ENCODE measurements at regions not wholly inside any gene's neighbourhood (a gene's known extent, or its start where the extent isn't known, plus 50 kb on each side); places are given as distances from the start of the nearest gene placed in this dataset.

DNA sequence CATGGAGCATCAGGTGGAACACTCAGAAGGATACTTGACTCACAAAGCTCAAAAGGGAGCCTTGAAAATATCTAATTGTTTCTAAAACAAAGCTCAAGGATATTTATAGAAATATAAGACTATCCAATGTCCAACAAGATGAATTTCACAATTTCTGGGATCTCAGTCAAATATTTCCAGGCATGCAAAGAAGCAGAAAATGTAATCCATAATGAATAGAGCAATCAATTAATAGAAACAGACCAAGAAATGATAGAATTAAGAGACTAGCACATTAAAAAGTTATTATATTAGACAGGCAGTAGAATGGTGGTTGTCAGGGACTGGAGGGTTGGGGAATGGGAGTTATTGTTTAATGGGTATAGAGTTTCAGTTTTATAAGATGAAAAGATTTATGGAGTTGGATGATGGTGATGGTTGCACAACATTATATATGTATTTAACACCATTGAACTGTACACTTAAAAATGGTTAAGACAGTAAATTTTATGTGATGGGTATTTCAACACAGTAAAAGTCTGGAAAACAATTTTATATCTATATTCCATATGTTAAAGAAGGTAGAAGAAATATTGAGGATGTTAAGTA lies 189.9 kb upstream of the PIEZO2 start:
- TF ChIP-seq, protein P1, sequence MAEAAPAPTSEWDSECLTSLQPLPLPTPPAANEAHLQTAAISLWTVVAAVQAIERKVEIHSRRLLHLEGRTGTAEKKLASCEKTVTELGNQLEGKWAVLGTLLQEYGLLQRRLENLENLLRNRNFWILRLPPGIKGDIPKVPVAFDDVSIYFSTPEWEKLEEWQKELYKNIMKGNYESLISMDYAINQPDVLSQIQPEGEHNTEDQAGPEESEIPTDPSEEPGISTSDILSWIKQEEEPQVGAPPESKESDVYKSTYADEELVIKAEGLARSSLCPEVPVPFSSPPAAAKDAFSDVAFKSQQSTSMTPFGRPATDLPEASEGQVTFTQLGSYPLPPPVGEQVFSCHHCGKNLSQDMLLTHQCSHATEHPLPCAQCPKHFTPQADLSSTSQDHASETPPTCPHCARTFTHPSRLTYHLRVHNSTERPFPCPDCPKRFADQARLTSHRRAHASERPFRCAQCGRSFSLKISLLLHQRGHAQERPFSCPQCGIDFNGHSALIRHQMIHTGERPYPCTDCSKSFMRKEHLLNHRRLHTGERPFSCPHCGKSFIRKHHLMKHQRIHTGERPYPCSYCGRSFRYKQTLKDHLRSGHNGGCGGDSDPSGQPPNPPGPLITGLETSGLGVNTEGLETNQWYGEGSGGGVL (tag by site-specific recombination; IDR thresholded peaks at IDR 0.05), result no peak
- TF ChIP-seq ZNF561 (tag by site-specific recombination; IDR thresholded peaks at IDR 0.05; ENCODE audit: borderline replicate concordance) (no peak), ZNF121 (tag by site-specific recombination; IDR thresholded peaks at IDR 0.05) (no peak), ZNF660 (tag by site-specific recombination; IDR thresholded peaks at IDR 0.05) (no peak), ZNF621 (tag by site-specific recombination; IDR thresholded peaks at IDR 0.05) (no peak), SP2 (tag by site-specific recombination; IDR thresholded peaks at IDR 0.05) (no peak), ZNF350 (tag by site-specific recombination; IDR thresholded peaks at IDR 0.05) (no peak), KLF10 (tag by site-specific recombination; IDR thresholded peaks at IDR 0.05) (no peak), ZNF112 (tag by site-specific recombination; IDR thresholded peaks at IDR 0.05) (no peak), ZNF274 (IDR thresholded peaks at IDR 0.05; ENCODE audit: low read length) (no peak), ZNF274 (tag by site-specific recombination; IDR thresholded peaks at IDR 0.05; ENCODE audit: borderline replicate concordance) (no peak)
- TF ChIP-seq, protein P2, sequence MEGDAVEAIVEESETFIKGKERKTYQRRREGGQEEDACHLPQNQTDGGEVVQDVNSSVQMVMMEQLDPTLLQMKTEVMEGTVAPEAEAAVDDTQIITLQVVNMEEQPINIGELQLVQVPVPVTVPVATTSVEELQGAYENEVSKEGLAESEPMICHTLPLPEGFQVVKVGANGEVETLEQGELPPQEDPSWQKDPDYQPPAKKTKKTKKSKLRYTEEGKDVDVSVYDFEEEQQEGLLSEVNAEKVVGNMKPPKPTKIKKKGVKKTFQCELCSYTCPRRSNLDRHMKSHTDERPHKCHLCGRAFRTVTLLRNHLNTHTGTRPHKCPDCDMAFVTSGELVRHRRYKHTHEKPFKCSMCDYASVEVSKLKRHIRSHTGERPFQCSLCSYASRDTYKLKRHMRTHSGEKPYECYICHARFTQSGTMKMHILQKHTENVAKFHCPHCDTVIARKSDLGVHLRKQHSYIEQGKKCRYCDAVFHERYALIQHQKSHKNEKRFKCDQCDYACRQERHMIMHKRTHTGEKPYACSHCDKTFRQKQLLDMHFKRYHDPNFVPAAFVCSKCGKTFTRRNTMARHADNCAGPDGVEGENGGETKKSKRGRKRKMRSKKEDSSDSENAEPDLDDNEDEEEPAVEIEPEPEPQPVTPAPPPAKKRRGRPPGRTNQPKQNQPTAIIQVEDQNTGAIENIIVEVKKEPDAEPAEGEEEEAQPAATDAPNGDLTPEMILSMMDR (tag by site-specific recombination; IDR thresholded peaks at IDR 0.05), result no peak
